ENCODE measurements at regions not wholly inside any gene's neighbourhood (a gene's known extent, or its start where the extent isn't known, plus 50 kb on each side); places are given as distances from the start of the nearest gene placed in this dataset.

DNA sequence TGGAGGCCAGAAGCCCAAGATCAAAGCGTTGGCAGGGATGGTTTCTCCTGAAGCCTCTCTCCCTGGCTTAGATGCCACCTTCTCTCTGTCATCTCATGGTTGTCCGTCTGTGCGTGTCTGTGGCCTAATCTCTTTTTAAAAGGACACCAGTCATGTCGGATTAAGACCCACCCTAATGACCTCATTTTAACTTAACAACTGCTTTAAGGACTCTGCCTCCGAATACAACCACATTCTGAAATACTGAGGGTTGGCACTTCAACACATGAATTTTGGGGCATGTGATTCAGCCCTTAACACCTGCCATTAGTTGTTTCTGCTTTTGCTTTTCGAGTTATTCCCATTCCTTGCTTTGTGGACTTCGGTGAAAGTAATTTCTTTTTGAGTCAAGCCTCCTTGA is 97.8 kb upstream of the SMIM21 start:
- DNase-seq: no peak

DNA sequence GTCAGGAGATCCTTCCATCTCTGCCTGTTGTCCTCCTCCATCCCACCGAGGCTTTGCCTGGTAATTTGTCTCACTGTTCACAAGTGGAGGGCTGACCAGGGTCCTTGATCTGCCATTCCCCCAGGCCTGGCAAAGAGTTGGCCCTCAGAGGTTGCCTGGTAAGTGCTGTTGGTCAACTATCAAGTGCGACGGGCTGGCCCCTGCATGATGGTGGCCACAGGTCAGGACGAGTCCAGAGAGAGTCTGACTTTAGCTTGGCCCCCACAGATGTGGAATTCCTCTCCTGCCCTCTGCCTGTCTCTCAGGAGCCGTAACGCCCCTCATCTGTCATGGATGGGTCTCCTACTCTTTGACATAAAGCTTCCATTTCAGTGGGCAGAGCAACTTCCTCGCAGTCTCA is 97.3 kb upstream of the SMIM21 start:
- no peak for DNase-seq

DNA sequence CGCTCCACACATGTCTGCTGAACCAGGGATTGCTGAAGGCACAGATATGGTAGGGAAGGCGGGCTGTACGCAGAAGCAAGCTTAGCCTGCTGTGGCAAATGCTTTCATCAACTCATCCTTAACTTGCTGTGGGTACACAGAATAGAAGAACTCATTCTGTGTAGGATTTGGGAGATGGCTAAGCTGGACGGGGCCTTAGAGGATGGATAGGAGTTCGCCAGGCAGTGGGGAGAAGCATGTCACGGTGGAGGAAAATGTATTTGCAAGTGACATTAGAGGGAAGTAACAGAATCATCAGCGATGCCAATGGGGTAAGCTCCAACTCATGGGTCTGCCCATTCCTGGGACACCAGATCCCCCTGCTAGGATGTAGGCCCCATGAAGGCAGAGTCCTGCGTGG is 96.7 kb upstream of the SMIM21 start:
- no peak for DNase-seq

DNA sequence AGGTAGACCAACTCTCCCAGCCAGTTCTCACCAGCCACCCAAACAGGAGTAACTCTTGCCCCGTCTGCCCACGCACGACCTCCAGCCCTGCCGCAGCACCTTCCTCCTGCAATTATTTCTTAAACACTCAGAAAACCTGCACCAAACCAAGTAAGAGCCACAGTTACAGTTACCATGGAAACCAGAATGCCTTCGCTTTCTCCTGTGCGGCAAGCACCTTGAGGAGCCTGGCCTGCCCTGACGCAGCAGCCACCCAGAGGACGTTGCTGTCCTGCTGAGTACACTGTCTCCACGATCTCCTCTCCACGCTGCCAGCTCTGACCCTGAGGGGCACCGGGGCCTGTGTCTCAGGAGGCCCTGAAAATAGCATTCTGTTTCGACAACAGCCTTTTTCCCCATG is 94.3 kb upstream of the SMIM21 start:
- DNase-seq: no peak

DNA sequence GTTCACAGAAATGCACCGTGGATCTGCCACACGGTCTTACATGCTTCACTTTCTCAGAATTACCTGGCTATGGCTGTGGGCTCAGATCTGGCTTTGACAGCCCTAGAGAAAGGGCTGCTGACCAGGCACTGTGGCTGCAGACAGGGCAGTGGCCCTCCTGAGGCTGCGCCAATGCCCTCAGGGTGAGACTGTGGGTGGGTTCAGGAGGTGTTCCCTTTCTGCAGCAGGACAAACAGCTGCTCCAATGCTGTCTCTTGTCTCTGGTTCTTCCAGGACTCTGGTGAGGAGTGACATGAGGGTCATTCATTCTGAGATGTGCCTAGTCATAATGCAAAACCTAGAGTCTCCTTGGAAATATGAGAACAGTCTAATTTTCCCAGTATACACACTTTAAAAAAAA is 90.5 kb upstream of the SMIM21 start:
- no peak for DNase-seq

DNA sequence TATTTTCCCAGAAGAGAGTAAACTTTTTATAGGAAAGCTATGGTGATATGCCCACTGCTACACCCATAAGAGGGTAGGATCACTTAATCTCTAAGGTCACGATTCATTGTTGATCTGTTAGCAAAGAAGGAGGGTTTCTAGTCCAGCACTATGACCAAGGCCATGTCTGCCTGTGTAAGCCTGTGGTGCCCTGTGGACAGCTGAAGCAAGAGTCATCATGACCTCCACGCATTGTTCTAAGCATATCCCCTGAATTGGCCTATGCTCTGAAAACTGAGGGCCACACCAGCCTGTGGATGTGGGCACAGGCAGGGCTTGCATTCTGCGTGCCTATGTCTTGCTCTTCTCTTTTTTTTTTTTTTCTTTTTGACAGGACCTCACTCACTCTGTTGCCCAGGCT is 89.8 kb upstream of the SMIM21 start:
- DNase-seq: no peak

DNA sequence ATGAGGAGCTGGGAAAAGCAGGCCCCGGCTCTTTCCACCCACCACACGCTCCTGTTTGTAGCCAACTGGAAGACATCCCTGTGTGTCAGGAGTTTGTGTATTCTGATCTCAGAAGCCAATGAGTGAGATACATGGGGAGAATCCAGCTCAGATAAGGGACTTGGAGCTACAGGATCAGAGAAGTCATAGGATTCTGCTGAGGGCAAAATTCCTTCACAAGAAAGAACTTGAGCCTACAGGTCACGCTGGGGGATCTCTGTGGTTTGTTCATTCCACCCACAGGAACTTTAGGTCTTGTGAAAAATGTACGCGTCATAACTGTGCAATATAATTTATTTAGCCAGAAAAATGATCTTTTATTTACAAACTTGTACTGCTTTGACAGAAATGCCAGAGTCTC is 80.1 kb upstream of the SMIM21 start:
- no peak for DNase-seq

DNA sequence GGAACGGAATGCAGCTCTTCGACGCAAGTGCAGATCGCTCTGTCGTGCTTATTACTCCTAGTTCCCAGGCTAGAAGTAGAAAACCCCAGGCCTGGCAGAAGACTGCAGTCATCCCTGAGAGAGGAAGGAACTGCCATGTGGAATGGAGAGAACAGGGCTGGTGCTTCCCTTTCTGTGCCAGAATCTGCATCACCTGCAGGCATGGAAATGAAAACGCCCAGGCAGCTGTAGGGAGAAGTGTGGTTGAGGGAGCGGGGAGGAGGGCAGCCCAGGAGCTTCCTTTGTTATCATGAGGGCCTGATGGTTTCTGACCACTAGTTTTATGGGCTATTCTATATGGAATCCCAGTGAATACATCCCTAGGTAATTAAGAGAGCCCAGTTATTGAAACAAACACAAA is 79.4 kb upstream of the SMIM21 start:
- DNase-seq: no peak

DNA sequence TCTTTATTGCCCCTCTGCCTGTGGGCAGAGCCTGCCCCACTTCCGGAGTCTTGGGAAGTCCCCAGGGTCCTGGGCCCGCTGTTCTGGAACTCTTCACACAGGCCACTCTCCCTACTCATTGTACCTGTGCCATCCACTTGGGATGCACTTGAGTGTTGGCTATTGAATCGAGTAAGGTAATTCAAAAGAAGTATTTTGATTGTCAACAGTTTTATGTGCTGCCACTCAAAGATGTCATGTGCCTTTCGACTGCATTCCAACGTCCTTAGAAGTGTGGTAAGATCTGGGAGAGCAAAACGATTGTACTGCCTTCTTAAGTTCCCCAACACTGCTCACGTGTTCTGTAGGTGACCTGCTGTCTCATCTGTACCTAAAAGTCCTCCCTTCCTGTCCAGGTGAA is 77.0 kb upstream of the SMIM21 start:
- no peak for DNase-seq

DNA sequence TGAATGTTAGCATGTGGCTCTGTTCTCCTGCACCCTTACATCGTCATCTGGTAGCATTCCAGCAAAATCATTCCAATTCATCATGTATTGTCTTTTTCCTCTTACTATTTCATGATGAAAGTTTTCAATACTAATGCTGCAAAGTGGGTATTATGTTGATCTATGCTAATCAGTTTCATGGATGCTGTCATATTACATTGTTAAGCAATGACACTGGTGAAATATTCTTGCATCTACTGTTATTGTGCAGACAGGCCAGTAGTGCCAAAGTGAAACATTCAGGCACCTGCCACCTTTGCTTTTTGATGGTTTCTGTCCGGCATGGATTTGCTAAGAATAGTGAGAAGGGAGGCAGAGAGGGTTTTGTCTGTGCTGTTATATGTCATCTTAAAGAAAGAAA is 76.1 kb upstream of the SMIM21 start:
- DNase-seq: no peak

DNA sequence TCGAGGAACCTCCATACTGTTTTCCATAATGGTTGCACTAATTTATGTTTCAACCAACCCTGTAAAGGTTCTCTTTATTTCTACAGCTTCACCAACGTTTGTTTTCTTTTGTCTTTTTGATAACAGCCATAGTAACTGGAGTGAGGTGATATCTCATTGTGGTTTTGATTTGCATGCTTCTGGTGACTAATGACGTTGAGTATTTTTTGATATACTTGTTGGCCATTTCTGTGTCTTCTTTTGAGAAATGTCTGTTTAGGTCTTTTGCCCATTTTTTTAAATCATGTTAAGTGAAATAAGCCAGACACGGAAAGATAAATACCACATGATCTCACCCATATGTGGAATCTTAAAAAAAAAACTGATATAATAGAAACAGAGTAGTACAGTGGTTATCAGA is 74.8 kb upstream of the SMIM21 start:
- no peak for DNase-seq

DNA sequence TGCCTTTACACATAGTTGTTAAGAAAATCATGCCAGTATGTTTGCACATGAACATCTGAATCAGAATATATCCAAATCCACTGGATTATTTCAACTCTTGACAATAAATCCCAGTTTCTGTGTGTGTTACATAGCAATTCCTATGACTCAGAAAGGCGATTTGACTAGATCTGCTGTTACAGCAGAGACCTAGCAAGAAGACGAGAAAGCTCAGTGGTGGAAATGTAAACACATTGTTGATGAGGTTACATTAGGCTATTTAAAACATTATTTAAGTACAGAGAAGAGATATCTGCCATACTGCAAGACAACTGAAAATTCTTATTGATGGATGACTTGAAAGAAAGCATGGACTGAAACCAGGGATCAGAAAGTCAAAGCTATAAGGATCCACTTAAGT is 73.0 kb upstream of the SMIM21 start:
- no peak for DNase-seq

DNA sequence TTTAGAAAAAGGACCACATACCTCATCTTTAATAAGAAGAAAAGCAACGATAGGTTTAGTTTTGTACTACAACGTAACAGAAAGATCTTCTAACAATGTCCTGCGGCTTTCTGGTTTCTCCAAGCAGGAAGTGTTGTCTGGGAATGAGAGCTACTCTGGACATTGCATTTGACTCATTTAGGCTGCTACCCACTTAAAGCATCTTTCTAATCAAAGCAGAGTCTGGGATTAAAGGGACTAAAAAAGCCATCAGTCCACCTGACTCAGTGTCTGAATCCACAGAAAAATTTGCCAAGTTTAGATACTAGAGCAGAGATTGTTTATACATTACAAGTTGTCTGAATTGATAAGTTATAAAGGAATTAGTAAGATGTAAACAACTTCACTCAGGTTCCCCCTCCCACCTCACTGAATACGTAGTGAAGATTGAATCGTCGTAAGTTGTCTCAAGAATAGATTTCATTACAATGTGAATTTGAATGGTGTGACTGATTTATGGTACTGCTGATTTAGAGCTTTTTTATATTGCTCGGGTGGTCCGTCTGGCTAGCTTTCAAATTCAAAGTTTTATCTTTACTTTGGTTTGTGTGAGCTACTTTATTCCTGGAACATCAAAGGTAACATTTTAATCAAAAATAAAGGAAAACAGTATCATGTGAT is 70.2 kb upstream of the SMIM21 start:
- no peak for DNase-seq

DNA sequence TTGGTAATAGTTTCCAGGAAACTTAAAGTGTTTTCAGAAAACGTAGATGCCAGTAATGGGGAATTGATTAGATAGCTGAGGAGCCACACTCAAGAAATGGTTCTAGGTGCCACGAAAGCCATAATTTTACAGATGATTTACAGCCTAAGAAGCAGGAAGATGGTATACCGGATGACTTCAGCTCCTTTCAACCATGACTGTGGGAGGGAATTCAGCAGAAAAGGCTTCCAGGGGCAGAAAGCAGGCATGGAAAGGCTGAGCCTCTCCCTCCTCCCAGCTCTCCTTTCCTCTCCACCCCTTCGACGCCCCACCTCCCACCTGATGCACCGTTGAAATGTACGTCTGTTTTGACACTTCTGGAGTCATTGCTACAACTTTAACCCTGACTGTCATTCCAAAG is 68.6 kb upstream of the SMIM21 start:
- DNase-seq: no peak

DNA sequence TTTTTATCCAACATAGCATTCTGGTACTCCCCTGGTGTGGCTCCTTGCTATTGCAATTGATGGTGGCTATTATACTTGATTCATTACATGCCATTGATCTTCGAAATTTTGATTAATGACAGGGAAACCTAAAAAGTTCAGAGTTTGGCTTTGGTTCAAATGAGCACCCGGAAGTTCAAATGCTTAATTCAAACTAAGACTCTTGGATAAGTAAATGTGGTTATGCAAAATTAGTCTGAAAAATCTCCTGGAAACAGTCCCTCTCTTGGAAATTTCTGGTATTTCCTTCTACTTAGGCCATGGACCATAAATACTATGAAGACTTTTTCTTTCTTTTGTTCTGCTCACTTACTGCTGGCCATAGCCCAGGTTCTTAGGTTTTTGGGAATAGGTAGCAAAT is 65.3 kb upstream of the SMIM21 start:
- DNase-seq: no peak

DNA sequence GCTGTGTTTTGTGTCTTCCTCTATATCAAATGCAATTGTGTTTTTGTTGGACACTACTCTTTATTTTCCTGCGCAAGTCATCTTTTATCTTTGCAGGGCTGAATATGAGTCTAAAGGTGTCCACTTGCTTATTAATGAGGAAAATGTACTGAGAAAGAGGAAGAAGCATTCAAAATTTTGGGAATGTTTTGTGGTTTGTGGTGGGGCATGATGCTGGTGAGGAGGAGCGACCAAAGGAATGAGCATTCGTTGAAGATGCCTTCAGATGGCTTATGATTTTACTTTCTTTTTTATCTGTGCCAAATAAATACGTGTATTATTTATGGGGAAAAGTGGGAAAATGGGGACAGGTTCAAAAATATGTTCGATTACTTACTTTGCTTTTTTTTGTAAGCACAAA is 63.9 kb upstream of the SMIM21 start:
- no peak for DNase-seq

DNA sequence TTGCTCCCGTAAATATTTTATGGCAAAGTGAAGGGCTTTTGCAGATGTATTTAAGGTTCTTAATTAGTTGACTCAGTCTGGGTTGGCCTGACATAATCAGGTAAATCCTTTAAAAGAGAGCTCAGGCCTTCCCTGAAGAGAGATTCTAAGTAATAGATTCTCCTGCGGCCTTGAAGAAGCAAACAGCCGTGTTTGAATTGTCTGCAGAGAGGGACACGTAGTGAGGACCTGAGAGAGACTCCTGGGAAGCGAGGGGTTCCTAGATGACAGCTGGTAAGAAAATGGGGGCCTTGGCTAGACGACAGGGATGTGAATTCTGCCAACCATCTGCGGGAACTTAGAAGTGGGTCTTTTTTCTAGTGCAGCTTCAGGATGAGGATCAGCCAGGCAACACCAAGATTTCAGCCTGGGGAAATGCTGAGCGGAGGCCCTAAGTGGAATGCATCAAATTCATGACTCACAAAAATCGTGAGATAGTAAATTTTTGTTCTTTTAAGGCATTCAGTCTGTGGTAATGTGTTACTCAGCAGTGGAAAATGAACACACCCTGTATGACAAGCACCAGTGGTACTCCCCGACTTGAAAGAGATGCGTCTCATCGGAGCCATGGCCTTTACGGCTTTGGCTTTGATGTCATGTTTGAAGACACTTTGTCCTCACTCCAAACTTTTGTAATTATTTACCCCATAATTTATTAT is 62.1 kb upstream of the SMIM21 start:
- no peak for DNase-seq

DNA sequence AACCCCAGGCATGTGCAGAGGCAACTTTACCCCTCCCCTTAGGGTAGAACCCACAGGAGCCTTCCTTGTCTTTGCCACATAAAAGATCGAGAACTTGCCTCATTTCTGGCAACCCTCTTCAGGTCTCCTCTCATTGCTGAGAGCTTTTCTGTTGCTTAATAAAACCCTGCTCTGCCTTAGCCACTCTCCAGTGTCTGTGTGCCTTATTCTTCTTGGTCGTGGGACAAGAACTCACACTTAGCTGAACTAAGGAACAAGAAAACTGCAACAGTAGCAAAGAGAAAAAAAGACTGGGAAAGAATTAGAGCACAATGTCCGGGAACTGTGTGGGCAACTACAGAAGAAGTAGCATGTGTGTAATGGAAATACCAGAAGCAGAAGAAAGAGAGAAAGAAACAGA is 56.2 kb upstream of the SMIM21 start:
- no peak for DNase-seq

DNA sequence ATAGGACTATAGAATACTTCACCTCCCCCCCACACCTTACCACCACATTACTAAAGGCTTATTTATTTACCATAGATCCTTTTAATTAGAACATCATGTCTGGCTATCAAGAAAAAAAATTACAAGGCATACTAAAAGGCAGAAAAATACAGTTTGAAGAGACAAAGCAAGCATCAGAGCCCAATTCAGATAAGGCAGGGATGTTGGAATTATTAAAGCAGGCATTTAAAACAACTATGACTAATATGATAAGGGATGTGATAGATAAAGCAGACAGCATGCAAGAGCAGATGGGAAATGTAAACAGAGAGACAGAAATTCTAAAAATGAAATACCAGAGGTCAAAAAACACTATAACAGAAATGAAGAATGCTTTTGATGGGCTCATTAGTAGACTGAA is 55.4 kb upstream of the SMIM21 start:
- DNase-seq: no peak

DNA sequence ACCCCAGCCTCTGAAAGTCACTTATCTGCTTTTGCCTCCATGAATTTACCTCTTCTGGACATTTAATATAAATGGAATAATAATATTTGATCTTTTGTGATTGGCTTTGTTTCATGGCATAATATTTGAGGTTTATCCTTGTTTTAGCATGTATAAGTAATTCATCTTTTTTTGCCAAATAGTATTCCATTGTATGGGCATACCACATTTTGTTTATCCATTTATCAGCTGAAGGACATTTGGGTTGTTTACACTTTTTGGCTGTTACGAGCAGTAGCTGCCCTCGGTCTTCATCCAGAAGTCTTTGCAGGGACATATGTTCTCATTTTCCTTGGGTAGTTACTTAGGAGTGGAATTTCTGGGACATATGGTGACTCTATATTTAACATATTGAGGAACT is 53.0 kb upstream of the SMIM21 start:
- no peak for DNase-seq

DNA sequence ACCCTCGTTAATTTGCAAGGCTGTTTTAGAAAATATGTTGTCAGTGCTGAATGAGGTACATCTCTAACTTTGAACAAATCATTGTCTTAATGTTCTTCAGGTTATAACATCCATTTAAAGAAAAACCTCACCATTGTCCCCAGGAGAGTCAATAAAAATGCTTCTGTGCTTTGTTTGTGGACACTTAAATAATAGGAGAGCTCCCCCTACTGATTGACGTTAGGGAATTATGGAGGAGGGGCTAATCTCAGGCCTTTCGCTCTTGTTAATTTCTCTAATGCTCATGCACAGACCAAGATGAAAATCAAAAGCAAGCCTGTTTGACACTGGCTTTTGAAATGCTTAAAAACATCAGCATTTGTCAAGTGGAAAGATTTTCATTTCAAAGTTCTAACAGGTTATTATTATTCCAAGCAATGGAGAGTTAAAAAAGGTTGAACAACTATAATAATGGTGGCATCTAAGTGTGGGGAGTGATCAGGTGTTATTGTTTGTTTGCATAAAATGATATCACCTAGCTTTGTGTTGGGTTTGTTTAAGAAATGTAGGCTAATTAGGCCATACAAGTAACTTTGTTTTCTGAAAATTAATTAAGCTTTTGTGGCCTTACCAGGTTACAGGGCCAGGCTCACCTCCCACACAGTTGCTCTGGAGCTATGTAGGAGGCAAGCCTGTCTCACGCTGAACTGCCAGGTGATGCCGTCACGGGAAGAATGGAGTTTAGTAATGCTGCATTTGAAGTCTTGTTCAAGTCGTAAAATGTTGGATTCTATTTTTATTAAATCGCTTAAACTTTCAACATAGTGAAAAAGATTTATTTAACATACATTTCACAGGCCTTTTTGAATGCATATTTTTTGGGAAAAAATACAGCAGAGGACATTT is 51.7 kb upstream of the SMIM21 start:
- no peak for DNase-seq

DNA sequence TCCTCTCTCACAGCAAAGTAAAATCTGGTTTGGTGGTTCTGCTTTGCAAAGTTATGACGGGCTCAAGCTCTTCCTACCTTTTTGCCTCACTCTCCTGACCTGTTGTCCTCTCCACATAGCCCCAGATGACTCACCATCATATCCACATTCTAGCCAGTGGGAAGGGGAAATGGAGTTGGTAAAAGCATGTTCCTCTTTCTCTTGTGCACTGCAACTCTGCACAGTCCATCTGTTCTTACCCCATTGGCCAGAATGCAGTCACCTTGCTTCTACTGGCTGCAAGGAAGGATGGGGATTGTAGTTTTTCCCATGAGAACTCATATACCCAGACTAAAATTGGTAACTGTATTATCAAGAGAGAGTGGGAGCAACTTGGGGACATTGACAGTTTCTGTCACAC is 50.4 kb upstream of the SMIM21 start:
- DNase-seq: no peak
